ENCODE measurements at regions not wholly inside any gene's neighbourhood (a gene's known extent, or its start where the extent isn't known, plus 50 kb on each side); places are given as distances from the start of the nearest gene placed in this dataset.
"Not testable (repeated sequence)": the region's sequence is repeated elsewhere in the genome, so short reads cannot be mapped to it uniquely, and the experiment has no call there.

DNA sequence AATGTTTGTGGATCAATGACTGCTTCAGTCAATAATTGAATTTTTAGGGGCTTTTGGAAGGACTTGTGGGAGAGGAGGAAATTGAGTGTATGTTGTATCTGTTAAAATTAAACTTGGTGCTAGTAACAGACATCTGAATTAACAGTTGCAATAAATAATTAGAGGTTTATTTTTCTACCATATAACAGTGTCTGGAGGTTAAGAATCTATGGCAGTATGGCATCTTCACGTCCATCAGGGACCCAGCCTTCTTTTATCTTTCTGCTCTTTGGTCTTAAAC is 72.8 kb upstream of the HABP2 start:
- no peak for DNase-seq (ENCODE audit: extremely low read depth in 1 of 2, low read depth in 1 of 2)

DNA sequence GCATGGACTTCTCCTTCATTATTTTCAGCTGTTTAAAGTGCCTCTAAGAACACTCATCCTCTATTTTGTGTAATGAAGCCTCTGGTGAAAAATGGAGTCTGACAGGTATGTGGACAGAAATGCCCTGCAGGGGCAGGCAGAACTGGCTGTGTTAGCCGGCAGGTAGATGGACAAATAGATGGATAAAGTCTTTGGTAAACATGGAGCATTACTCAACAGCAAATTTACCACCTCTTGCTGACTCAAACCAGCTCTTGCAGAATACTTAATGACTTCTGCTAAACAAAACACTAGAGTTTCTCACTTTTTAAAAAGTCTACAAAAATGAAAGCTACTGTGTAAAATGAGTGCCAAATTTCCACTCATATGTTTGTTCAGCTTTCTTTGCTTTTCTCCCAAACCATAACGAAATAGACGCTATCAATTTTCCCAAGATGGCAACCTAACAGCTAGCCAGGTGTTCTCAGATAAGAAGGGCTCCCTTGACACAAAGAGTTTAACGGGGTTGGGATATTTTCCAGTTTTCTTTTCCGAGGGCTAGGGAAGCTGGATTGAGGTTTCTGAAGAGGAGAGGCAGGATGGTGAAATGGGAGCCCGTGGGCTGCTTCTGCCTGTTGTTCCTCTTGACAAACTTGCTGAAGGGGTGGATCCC is 71.9 kb upstream of the HABP2 start:
- no peak for DNase-seq (ENCODE audit: extremely low read depth in 1 of 2, low read depth in 1 of 2)

DNA sequence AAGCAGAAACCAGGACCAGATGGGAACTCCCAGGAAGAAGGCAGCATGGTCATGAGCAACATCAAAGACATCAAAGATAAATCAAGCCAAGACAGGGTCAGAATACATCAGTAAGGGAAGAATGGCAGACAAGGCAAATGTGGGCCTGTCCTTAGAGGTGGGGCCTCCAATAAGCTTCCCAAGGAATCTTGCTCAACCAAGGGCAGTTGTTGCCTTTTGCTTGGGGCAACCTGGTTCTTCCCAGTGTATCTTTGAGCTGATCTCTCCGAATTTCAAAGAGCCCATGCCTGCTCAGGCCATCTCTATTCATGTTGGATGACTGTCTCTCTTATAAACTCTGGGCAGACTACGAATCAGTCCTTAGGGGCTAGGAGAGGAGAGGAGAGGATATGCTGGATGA is 68.4 kb upstream of the HABP2 start:
- no peak for DNase-seq (ENCODE audit: extremely low read depth in 1 of 2, low read depth in 1 of 2)

DNA sequence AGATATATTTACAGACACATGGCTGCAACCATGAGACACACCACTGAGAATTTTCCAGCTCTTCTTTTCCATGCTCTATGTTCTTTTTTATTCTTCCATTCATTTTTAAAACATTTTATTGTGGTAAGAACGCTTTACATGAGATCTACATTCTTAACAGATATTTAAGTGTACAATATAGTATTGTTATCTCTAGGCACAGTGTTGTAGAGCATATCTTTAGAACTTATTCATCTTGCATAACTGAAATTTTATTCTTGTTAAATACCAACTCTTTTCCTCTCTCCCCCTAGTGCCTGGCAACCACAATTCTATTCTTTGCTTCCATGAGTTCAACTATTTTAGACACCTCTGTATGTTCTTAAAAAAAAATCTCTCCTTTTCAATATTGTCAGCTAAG is 67.1 kb upstream of the HABP2 start:
- DNase-seq (ENCODE audit: extremely low read depth in 1 of 2, low read depth in 1 of 2): no peak

DNA sequence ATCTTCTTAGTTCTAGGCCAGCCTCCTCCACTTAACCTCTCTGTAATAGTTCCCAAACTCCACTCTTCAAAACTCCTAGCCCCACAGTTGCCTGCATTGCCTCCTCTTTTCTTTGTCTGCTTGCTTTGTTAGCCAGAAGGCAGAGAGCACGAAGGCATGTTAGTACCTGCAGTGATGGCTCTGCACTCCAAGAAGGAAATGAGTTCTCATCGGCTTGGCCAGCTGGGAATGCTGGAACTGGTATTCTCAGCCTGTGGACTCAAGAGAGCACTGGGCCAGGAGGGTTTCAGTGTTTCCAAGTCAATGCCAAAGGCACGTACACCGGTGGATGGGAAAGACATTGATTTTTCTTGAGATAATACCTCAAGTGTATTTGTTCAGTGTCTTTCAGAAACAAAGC is 66.3 kb upstream of the HABP2 start:
- DNase-seq (ENCODE audit: extremely low read depth in 1 of 2, low read depth in 1 of 2): no peak

DNA sequence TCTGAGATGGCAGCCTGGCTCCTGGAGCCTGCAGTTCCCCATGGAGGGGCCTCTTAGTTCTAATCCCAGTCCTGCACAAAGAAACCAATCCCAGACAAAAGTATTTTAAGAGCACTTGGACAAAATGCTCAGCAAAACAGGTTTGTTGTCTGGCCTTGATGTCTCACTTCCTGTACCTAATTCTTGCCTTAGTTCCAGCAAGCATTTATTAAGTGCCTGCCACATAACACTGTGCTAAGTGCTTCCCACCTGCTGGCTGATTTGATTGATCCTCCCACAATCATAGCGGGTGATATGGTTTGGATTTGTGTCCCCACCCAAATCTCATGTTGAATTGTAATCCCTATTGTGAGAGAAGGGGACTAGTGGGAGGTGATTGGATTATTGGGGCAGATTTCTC is 65.7 kb upstream of the HABP2 start:
- no peak for DNase-seq (ENCODE audit: extremely low read depth in 1 of 2, low read depth in 1 of 2)

DNA sequence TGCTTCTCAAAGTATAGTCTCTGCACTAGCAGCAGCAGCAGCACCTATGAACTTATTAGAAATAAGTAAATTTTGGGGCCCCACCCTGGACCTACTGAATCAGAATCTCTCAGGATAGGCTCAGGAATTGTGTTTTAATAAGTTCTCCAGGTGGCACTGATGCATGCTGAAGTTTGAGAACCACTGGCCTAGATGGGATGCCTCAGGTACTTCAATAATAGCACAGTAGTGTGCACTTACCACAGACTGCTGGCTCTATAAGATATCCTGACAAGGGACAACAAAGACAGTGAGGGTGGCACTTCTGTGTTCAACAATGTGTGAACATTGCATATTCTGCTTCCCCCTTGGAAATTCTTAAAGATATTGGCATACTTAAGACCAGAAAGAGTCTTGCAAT is 64.7 kb upstream of the HABP2 start:
- no peak for DNase-seq (ENCODE audit: extremely low read depth in 1 of 2, low read depth in 1 of 2)

DNA sequence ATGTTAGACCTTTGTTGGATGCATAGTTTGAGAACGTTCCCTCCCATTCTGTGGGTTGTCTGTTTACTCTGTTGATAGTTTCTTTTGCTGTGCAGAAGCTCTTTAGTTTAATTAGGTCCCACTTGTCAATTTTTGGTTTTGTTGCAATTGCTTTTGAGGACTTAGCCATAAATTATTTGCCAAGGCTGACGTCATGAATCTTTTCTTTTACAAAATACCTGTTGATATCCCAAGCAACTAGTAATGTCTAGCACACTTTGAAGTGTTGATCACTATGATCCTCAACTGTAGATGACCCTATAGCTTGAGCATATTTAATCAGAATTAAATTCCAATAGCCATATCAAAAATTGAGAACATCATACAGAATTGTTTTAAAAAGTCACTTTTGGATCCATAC is 63.3 kb upstream of the HABP2 start:
- not testable (repeated sequence) for DNase-seq (ENCODE audit: extremely low read depth in 1 of 2, low read depth in 1 of 2)

DNA sequence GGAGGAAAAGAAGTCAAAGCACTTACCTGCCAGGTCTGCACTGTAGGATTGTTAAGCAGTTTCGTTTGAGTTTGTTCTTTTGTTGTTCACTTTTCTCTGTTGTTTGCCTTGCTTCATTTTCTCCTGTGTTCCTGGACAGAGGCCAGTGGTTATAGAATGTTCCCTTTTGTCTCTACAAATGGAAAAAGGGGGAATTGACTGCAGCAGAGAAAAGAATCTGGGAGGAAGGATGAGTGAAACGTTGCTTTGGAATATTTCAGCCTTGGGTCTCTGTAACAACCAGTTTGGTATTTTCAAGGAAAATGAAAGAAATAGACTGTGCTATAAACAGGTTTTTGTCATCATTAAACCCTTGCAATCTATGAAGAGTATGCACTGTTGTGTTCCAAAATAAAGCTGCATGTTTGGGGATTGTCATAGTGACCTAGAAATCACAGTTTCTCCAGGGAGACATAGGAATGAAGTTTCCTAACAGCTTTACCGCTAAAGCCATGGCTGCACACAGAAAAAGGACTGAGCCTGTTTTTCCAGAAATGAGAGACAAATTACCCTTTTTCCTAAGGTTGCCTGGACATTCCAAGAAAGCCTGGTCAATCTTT is 60.8 kb upstream of the HABP2 start:
- no peak for DNase-seq (ENCODE audit: extremely low read depth in 1 of 2, low read depth in 1 of 2)

DNA sequence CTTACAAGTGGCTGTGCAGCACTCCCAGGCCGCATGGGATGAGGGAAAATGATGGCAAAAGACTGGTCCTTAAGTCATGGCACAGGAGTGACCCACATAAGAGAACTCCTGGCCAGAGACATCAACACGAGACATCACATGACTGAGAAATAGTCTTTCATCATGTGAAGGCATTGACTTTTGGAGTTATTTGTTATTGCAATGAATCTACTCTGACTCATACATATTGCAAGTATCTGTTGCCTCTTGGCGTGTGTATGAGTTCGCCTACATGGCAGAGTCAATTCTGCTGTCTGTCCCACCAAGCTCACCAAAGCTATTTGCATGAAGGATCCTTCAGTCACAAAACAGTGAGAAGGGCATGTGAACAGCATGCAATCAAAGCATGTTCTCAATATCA is 59.7 kb upstream of the HABP2 start:
- no peak for DNase-seq (ENCODE audit: extremely low read depth in 1 of 2, low read depth in 1 of 2)

DNA sequence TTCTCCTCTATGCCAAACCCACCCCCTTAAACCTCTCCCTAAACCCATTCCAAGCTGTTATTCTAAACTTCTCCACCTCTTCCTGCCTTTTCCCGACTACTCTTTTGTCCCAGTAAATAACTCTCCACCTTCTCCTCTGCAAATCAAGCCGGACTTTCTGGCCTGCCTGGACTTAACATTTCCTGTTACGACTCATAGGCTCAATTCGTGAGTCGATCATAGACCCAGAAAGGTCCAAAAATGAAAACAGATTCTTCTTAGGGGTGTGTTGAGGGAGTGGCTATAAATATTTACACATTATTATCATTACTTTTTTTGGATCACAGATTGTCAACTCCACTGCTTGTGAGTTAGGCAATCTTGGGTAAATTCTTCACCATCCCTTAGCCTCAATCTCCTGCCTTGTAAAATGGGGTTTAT is 59.0 kb upstream of the HABP2 start:
- DNase-seq (ENCODE audit: extremely low read depth in 1 of 2, low read depth in 1 of 2): no peak

DNA sequence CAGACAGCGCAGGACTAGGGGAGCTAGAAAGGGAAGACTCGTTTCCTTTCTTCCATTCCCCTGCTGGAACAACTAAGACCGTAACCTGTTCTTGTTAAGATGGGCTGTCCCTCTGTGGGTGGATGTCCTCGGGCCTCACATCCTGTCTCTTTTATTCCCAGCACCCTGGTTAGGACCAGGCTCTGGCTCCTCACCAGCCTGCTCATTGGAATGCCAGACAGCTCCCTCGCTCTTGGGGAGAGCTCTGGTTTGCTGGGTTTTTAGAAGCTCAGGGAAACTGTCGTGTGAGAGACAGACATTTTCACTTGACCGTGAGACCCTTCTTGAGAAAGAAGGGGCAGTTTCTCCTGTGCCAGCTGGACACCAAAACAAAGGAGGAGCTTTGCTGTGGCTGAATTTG is 58.1 kb upstream of the HABP2 start:
- DNase-seq (ENCODE audit: extremely low read depth in 1 of 2, low read depth in 1 of 2): no peak

DNA sequence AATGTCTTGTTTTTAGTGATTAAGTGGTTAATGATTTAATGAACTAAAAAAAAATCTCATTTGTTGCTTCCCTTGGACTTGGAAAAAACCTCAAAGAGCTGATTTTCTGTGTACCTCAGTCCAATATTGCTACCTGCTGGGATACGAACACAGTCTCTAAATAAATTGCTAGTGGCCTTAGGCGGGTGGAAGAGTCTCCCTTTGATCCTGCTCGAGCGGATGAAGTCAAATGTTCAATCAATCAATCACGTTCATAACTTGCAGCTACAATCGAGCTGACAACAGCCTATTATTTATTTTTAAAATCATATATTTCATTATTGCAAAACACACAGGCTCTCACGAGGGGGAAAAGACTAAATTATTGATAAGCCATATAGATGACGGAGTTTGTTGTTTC is 57.3 kb upstream of the HABP2 start:
- no peak for DNase-seq (ENCODE audit: extremely low read depth in 1 of 2, low read depth in 1 of 2)

DNA sequence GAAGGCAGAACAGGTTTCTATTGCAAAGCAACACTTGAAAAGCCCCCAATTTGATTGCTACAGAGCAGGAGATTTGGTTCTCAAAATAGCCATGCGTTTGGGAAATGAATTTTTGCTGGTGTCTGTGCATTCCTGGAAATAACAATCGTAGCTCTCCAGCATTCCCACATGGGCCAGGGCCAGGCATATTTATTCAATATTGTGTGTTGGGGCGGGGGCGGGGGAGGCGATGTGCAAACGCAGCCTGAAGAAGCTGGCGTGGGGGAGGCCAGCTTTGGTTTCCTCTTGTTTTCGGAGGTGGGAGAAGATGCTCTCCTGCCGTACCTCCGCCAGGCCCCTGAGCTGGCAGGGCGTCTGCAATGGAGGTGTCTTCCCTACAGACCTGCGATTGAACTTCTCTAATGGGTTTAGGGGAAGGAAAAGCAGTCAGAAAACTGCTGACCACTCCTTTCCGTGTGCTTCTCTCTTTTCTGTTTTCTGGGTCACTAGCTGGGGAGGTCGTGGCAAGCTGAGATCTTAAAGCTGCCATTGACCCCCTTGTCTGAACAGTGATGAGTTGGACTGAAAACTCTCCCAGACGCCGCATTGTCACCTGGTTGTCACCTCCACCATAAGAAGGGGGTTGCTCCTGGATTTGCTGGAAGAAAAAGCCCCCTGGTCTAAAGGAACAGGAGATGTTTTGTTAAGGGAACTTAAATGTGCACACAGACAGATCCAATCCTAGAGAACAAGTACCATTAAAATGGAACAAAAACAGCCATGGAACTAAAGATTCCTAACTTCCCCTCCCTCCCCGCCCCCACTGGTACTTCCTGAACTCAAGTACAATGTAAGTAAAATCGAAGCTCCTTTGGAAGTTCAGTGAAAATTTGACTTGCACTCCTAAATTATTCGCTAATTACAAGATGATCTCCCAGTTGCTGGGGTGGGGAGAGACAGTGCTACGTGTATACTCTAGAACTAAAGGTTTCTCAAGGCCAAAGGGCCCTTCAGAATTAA is 56.4 kb upstream of the HABP2 start:
- DNase-seq (ENCODE audit: extremely low read depth in 1 of 2, low read depth in 1 of 2): no peak

DNA sequence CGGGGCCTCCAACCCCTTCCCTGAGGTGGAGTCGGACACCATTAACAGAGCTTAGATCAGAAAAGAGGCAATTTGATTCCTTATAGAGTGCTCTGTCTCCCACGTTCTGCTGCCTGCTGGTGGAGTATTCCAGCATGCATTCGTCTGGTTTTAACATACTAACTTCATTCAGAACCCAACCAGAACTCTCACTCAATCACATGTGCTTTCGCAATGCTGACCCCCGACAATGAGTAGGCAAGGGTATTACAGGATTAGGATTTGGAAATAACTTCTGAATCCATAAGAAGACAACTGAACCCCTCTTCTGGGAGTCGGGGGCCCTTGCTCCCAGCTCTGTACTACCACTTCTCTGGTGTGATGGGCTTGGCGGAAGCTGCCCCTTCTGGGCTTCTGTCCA is 55.7 kb upstream of the HABP2 start:
- no peak for DNase-seq (ENCODE audit: extremely low read depth in 1 of 2, low read depth in 1 of 2)

DNA sequence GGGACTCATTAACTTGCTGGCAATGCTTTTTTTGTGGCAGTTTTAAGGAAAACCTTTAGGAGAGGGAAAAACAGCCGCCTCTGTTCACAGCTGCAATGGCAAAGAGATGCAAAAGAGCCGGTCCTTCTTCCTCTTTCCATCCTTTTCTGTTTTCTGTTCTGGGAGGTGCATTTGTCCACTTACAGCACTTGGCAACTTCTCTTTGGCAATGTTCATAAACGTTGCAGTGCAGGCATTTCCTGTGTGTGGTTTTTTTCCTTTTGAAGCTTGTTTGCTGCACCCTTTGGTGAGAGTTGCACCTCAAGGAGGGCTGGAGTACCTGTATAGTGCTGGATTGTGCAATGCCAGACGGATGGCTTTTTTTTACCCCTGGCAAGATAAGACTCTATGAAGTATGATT is 53.9 kb upstream of the HABP2 start:
- no peak for DNase-seq (ENCODE audit: extremely low read depth in 1 of 2, low read depth in 1 of 2)

DNA sequence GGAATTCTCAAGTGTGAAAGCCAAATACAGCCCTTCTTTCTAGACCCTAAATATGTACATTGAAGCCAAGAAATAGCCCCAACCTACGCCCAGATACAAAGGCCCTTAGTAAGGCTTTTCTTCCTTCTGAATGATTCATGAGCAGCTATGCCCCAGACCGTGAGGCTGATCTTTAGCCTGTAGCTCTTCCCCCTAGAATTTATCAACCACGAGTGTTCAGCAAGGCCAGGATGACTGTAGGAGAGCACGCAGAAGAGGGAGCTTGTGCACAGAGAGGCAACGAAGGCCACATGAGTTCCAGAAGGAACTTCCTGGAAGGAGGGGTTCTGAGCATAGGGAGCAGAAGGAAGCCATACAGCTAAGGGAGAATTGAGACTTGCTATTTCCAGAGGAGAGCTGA is 53.0 kb upstream of the HABP2 start:
- no peak for DNase-seq (ENCODE audit: extremely low read depth in 1 of 2, low read depth in 1 of 2)

DNA sequence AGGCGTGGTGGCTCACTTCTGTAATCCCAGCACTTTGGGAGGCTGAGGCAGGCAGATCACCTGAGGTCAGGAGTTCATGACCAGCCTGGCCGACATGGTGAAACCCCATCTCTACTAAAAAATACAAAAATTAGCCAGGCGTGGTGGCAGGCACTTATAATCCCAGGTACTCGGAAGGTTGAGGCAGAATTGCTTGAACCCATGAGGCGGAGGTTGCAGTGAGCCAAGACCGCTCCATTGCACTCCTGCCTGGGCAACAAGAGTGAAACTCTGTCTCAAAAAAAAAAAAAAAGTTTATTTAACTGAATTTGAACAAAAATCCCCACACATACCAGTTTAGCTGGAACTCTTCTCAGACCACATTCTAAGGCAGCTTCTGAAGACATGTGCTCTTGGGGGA is 51.8 kb upstream of the HABP2 start:
- DNase-seq (ENCODE audit: extremely low read depth in 1 of 2, low read depth in 1 of 2): not testable (repeated sequence)
